Endothelial cell of umbilical vein (primary cell): ENCODE measurements at regions not wholly inside any gene's neighbourhood (a gene's known extent, or its start where the extent isn't known, plus 50 kb on each side); places are given as distances from the start of the nearest gene placed in this dataset.

ENCODE experiments used
- BruUV-seq: library from RNA; stranded (reverse); fragments of 400-500 nt; replicated peaks from 2 replicates; lab custom pipeline; 2021; lab: Mats Ljungman, UMichigan
- CTCF ChIA-PET: fragments of 300-600, 350-600 bp; sonication (Branson Sonifier 250); formaldehyde crosslinking; loops from one replicate; lab custom pipeline; 2021; ENCODE audit warnings: antibody characterized with exemption, inconsistent platforms; lab: Charles Lee
- POLR2A ChIA-PET: fragments of 300-600, 350-600 bp; sonication (Branson Sonifier 250); formaldehyde crosslinking; loops from one replicate; lab custom pipeline; 2021; ENCODE audit warnings: antibody characterized with exemption, inconsistent platforms; lab: Charles Lee
- DNase-seq: peaks from one replicate; pipeline ENCODE4 v3.0.0-alpha.2; 2011; ENCODE audit warnings: low read depth, low spot score
- FAIRE-seq: peaks from 2 replicates; lab custom pipeline; 2011; peaks lifted over from hg19 to GRCh38; lab: Jason Lieb, UNC
- H2AFZ ChIP-seq: 2 replicates; pipeline ENCODE4 v1.6.0; 2012; ENCODE audit warnings: low read depth, low read length, control low read depth, inconsistent platforms
- H3K27ac ChIP-seq: 2 replicates; pipeline ENCODE4 v1.5.1; 2011; ENCODE audit warnings: low read depth, mild to moderate bottlenecking, control low read depth, low read length, moderate library complexity; ENCODE audit not compliant: insufficient read depth
- H3K27me3 ChIP-seq, 2 experiments: 2 replicates each; pipeline versions ENCODE4 v1.6.0 to v1.6.1; 2011; ENCODE audit warnings: low read length in 2 of 2, mixed read lengths in 1 of 2; ENCODE audit not compliant: control insufficient read depth in 2 of 2, insufficient read depth in 2 of 2
- H3K36me3 ChIP-seq, 2 experiments: 2 replicates in 1 of 2; 3 replicates in 1 of 2; pipeline ENCODE4 v1.5.1; 2011; ENCODE audit warnings: low read length in 2 of 2, mild to moderate bottlenecking in 1 of 2, moderate library complexity in 1 of 2; ENCODE audit not compliant: control insufficient read depth in 2 of 2, insufficient read depth in 2 of 2; ENCODE audit errors: extremely low read depth in 1 of 2
- H3K4me1 ChIP-seq: 3 replicates; pipeline ENCODE4 v1.5.1; 2011; ENCODE audit warnings: mild to moderate bottlenecking, low read length; ENCODE audit not compliant: control insufficient read depth, insufficient read depth; ENCODE audit errors: extremely low read depth
- H3K4me2 ChIP-seq: 2 replicates; pipeline ENCODE4 v1.6.1; 2011; ENCODE audit warnings: low read length, control low read depth, mixed read lengths; ENCODE audit not compliant: insufficient read depth
- H3K4me3 ChIP-seq, 3 experiments: fragments of 200-600 bp in 1 of 3; sonication (generic), shearing (Covaris generic) in 1 of 3; replicated peaks in 1 of 3; 2 replicates each; pipeline ENCODE4 v1.5.1; 2011 to 2016; ENCODE audit warnings: control low read depth in 3 of 3, low read length in 3 of 3, mild to moderate bottlenecking in 2 of 3, inconsistent platforms in 1 of 3, low read depth in 1 of 3, moderate library complexity in 1 of 3; ENCODE audit not compliant: insufficient read depth in 1 of 3
- H3K79me2 ChIP-seq: 2 replicates; pipeline ENCODE4 v1.6.0; 2012; ENCODE audit warnings: low read length, inconsistent platforms; ENCODE audit not compliant: control insufficient read depth, insufficient read depth
- H3K9ac ChIP-seq: replicated peaks from 2 replicates; pipeline ENCODE3; 2011; ENCODE audit warnings: low read length, control low read depth; ENCODE audit not compliant: insufficient read depth; ENCODE audit errors: extremely low read depth
- H3K9me1 ChIP-seq: replicated peaks from 3 replicates; pipeline ENCODE4 v1.6.0; 2011; ENCODE audit warnings: mild to moderate bottlenecking, low read length; ENCODE audit not compliant: control insufficient read depth, insufficient read depth; ENCODE audit errors: extremely low read depth
- H3K9me3 ChIP-seq: replicated peaks from 2 replicates; pipeline ENCODE4 v1.5.1; 2012; ENCODE audit warnings: low read length, inconsistent platforms; ENCODE audit not compliant: control insufficient read depth, insufficient read depth
- H4K20me1 ChIP-seq: replicated peaks from 2 replicates; pipeline ENCODE3; 2011; ENCODE audit warnings: mild to moderate bottlenecking, low read length; ENCODE audit not compliant: control insufficient read depth, insufficient read depth; ENCODE audit errors: extremely low read depth
- CTCF ChIP-seq, 2 donors: IDR thresholded peaks; 1 replicate in 1 of 2; 2 replicates in 1 of 2; pipeline ENCODE4 v1.5.1; 2011; ENCODE audit warnings: low read length in 2 of 2, mild to moderate bottlenecking in 2 of 2, moderate library complexity in 2 of 2, control low read depth in 1 of 2, inconsistent platforms in 1 of 2, low read depth in 1 of 2; ENCODE audit not compliant: insufficient read depth in 1 of 2; ENCODE audit errors: extremely low read depth in 1 of 2
- EZH2 ChIP-seq: IDR thresholded peaks from 2 replicates; pipeline ENCODE4 v1.6.1; 2012; ENCODE audit warnings: borderline replicate concordance, low read depth, mild to moderate bottlenecking, moderate library complexity, low read length, inconsistent platforms; ENCODE audit not compliant: severe bottlenecking
- FOS ChIP-seq: IDR thresholded peaks from 2 replicates; pipeline ENCODE4 v1.6.1; 2011; ENCODE audit warnings: mild to moderate bottlenecking, low read length, moderate library complexity, borderline replicate concordance; ENCODE audit not compliant: insufficient read depth
- GATA2 ChIP-seq: IDR thresholded peaks from 2 replicates; pipeline ENCODE4 v1.7.0; 2011; ENCODE audit warnings: low read depth, mild to moderate bottlenecking, moderate library complexity, mixed read lengths, low read length; ENCODE audit not compliant: insufficient read length, insufficient read depth
- JUN ChIP-seq: IDR thresholded peaks from 2 replicates; pipeline ENCODE4 v1.6.1; 2011; ENCODE audit warnings: borderline replicate concordance, low read depth; ENCODE audit not compliant: insufficient read length, insufficient read depth
- MYC ChIP-seq: IDR thresholded peaks from one replicate; pipeline ENCODE4 v1.6.1; 2011; ENCODE audit warnings: mild to moderate bottlenecking, low read depth, low read length
- POLR2A ChIP-seq: IDR thresholded peaks from 2 replicates; pipeline ENCODE4 v1.6.1; 2012; ENCODE audit warnings: low read depth, mild to moderate bottlenecking, control low read depth, low read length
- POLR2AphosphoS5 ChIP-seq: IDR thresholded peaks from 2 replicates; pipeline ENCODE4 v1.6.1; 2012; ENCODE audit warnings: low read depth, mild to moderate bottlenecking, control low read depth, low read length, moderate library complexity; ENCODE audit not compliant: insufficient read depth
- dilution Hi-C: fragments of 300-500 bp; cut with MboI; formaldehyde crosslinking; loops from one replicate; pipeline ENCODE4 v1.15.0; 2019; ENCODE audit warnings: low sequenced_read_pairs; ENCODE audit not compliant: extremely low pct_ligation_motif_present
- intact Hi-C: fragments of 100-400 bp; cut with micrococcal nuclease; formaldehyde crosslinking; loops from one replicate; pipeline ENCODE4 v1.10.0; 2022
- TF ChIP-seq, protein P1 (sequence below): IDR thresholded peaks from 2 replicates; pipeline ENCODE4 v1.6.1; 2011; ENCODE audit not compliant: insufficient read depth, insufficient read length

GRCh38 chr1:98129491-98129890 lies 208.7 kb upstream of the DPYD start:
- dilution Hi-C loops: no loop called here
- no TSS peak for BruUV-seq
- Histone ChIP-seq H3K4me2 (no peak overlapping the region), H3K9ac (no peak overlapping the region), H3K36me3 (no peaks in the 10 kb centered on the region), H3K4me1 (peaks cover 10% of the 10 kb centered on the region), H4K20me1 (no peaks in the 10 kb centered on the region), H3K79me2 (no peaks in the 10 kb centered on the region), H3K4me3 (no peak overlapping the region), H2AFZ (no peak overlapping the region), H3K27me3 (no peaks in the 10 kb centered on the region), H3K27ac (no peak overlapping the region), H3K9me3 (no peaks in the 10 kb centered on the region), H3K9me1 (no peaks in the 10 kb centered on the region)
- FAIRE-seq: no peak
- POLR2A ChIA-PET: no interaction called here
- CTCF ChIA-PET: interaction anchor here (1.0 to 1.1 kb wide), 2 partner anchors 9 to 339 kb away, joined by 3 read pairs; no protein-coding TSS in a partner anchor
- TF ChIP-seq, protein P1, sequence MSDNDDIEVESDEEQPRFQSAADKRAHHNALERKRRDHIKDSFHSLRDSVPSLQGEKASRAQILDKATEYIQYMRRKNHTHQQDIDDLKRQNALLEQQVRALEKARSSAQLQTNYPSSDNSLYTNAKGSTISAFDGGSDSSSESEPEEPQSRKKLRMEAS: no peak
- TF ChIP-seq POLR2A: no peak
- TF ChIP-seq POLR2AphosphoS5: no peak
- no peak for TF ChIP-seq MYC
- TF ChIP-seq GATA2: no peak
- TF ChIP-seq EZH2: no peak
- TF ChIP-seq CTCF (IDR thresholded peaks at IDR 0.05; ENCODE audit: extremely low read depth in 1 of 2, insufficient read depth in 1 of 2, low read depth in 1 of 2, low read length in 2 of 2): no peak
- no peak for TF ChIP-seq FOS
- TF ChIP-seq JUN: no peak
- intact Hi-C loops: no loop called here
- no peak for DNase-seq
